ELF-1 (cell line): ENCODE measurements at regions not wholly inside any gene's neighbourhood (a gene's known extent, or its start where the extent isn't known, plus 50 kb on each side); places are given as distances from the start of the nearest gene placed in this dataset.

Experiments used
- DNase-seq: peaks from one replicate; pipeline ENCODE4 v3.0.0-alpha.2; 2016; ENCODE audit warnings: low read depth, low spot score

DNA sequence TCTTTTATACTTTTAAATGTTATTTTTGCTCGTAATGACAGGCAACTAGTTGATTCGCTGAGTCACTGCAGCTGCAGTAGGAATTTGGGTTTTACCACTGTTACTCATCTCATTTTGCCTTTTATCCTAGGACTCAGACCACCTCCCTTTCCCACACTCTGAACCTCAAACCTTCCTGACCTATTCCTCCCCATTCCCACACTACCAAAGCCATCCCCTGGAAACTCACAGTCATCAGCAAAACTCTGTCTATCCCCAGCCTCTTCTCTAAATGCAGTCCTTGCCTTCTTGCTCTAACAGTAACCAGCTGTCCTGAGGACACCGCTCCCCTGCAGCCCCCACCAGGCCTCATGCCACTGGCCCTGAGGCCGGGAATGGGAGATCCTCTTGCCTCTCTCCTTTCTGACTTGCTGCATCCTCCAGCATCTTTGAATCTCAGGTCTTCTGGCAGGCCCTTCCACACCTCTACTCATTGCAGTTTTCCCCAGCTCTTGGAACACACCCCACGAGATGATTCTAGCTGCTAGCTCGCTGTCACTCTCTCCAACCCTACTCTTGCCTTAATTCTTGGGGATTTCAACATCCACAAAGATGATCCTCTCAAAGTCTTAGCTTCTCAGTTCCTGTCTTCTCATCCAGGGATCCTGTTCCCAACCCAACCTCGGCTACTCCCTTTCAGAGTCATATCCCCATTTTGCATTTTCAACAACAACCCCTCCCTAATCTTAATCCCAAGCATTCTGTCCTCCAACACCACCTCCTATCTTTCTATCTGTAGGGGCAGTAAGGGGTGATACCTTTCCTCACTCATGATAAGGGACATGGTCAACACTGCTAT lies 55.9 kb upstream of the C3orf80 start:
- peak; percentile 11 for DNase-seq

DNA sequence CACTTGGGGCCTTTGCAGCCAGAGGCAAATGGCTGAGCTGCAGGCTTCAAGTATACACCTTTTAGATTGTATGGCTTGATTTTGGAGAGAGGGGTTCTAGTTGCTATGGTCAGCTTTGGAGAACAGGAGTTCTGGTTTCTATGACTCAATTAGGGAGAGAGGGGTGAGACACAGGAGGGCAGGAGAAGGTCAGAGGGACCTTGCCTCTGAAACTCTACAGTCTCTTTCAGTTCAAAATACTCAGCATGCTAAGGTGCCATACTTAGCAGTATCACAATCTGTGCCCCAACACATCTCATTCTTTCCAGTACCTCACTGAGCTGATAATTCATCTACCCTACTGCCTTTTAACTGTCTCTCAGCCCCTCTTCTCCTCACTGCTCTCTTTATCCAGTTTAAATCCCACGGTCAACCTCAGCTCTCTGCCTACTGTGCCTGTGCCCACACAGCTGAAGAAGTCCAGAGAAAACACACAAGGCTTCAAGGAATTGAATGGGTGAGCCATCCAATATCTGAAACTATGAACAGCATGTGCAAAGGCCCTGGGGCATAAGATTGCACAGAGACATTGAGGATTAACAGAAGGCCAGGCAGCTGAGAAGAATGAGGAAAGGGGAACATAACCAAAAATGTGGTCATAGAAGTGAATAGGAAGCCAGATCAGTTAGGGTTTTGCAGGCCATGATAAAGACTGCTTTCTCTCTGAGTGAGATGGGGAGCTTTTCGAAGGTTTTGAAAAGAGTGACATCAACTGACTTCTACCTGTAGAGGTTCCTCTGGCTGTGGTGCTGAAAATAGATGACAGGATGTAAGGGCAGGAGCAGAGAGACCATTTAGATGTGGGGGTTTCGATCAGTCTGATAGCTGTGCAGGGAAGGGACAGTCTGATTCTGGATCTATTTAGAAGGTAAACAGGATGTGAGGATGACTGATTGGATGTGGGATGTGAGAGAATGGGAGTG lies 54.5 kb upstream of the C3orf80 start:
- DNase-seq = no peak

DNA sequence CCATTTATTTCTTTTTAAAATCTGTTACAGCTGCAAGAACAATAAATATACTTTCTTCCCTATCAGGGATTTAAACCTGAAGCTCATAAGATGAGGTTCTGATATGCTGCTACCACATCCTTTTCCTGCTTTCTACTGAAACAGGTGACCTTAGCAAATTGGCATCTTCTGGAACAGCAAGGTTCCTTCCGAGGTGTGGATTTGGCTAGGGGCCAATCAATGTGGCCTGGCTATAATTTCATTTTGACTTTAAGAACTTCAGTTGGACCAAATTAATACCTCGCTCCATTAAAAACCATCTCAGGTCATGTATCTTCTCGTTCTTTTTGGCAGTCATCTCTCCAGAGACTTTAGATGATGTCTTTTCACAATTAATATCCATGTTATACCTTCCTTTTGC lies 53.4 kb upstream of the C3orf80 start:
- no peak for DNase-seq

DNA sequence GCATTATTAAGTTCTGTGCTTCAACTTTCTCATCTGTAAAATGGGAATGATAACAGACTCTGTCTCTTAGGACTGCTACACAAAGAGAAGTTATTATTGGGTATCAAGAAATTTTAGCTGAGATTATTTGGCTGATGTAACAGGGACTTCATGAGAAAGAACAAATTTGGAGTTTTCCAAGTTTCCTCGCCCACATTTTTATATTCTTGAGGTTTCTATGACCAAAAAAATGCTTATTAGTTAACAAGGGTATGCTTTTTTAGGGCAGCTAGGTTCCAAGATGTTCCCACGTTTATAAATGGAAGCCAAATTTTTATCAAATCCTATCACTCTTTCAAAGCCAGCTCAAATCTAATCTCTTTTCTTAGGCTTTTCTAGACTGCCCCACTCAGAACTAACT lies 50.6 kb upstream of the C3orf80 start:
- no peak for DNase-seq
